GM19023 (cell line): ENCODE measurements at regions not wholly inside any gene's neighbourhood (a gene's known extent, or its start where the extent isn't known, plus 50 kb on each side); places are given as distances from the start of the nearest gene placed in this dataset.
"Not testable (repeated sequence)": the region's sequence is repeated elsewhere in the genome, so short reads cannot be mapped to it uniquely, and the experiment has no call there.

Experiments
- ATAC-seq: cut with Tn5 transposase; IDR thresholded peaks from one replicate; pipeline ENCODE4 v1.9.1; 2021; ENCODE audit warnings: mild to moderate bottlenecking, moderate library complexity; ENCODE audit not compliant: unreplicated experiment

DNA sequence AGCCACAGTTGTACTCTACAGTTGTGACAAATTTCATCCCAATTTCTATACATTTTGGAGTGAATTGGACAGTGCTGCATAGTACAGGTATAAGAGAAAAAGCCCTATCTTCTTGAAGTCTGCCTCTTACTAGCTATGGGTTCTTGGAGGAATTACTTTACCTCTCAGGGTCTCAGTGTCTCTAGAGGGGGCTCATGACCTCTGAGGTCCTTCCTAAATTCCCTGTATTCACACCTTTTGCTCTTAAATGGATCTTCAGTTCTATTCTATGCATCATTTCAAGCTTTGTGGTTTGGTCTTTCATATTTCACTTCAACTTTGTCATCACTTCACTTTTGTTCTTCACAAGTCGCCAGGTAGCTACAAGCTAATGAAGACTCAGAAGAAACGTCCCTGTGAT, 71.2 kb upstream of the ERCC4 start:
- no peak for ATAC-seq

- not testable (repeated sequence) for ATAC-seq
Observed at GRCh38 chr16:13850173-13850572, 69.8 kb upstream of the ERCC4 start.

GRCh38 chr16:13852827-13853226, 67.1 kb upstream of the ERCC4 start:
- no peak for ATAC-seq

GRCh38 chr16:13856398-13856797, 63.6 kb upstream of the ERCC4 start:
- no peak for ATAC-seq

DNA sequence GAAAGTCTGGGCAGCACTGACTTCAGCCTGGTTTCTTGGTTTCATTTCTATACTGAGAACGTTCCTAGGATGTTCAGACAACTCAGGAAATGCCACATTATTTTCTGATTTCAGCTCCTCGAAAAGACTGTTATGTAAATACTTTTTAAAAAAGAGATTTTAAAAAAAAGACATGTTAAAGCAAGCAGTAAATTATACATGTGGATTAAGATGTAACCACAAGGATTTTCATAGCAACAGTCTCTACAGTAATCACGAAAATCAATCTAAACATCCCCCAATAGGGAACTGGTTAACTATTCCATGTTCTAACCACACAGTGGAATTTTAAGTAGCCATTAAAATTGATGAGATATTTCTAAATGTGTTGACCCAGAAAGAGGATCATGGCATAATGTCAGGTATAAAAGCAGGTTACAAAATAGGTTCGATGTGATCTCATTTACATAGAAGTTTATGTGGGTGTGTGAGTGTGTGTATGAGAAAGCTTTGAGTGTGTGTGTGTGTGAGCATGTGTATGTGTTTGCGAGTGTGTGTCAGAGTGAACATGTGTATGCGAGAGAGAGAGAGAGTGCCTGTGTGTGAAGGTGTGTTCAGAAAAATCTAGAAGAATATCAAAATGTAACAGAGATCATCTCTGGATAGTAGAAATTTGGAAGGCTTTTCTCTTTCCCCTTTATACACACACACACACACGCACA, 63.0 kb upstream of the ERCC4 start:
- ATAC-seq: no peak

- no peak for ATAC-seq
Observed at GRCh38 chr16:13858873-13859580, 60.9 kb upstream of the ERCC4 start.

- ATAC-seq: no peak
Observed at GRCh38 chr16:13863075-13863765, 56.7 kb upstream of the ERCC4 start.

GRCh38 chr16:13864689-13865088, 55.3 kb upstream of the ERCC4 start:
- ATAC-seq: no peak

- ATAC-seq: no peak
Observed at GRCh38 chr16:13866073-13866472, 53.9 kb upstream of the ERCC4 start.
